DOHH2 (cell line): ENCODE measurements at regions not wholly inside any gene's neighbourhood (a gene's known extent, or its start where the extent isn't known, plus 50 kb on each side); places are given as distances from the start of the nearest gene placed in this dataset.

ENCODE experiments used
- H3F3A ChIP-seq: fragments of 200-600 bp; sonication (generic), shearing (Covaris generic); 2 replicates; pipeline ENCODE4 v1.6.0; 2016; ENCODE audit warnings: antibody characterized with exemption, mild to moderate bottlenecking; ENCODE audit not compliant: control insufficient read depth, insufficient read depth
- H3K27ac ChIP-seq: fragments of 200-600 bp; sonication (generic); 2 replicates; pipeline ENCODE4 v1.5.1; 2014; ENCODE audit warnings: low read depth, mild to moderate bottlenecking, low read length, moderate library complexity
- H3K27me3 ChIP-seq: fragments of 200-600 bp; sonication (generic); 2 replicates; pipeline ENCODE4 v1.6.1; 2014; ENCODE audit warnings: mild to moderate bottlenecking, low read length, mixed read lengths; ENCODE audit not compliant: control insufficient read depth
- H3K36me3 ChIP-seq: fragments of 200-600 bp; sonication (generic); 2 replicates; pipeline ENCODE4 v1.6.1; 2014; ENCODE audit warnings: mild to moderate bottlenecking, low read length, moderate library complexity, mixed read lengths; ENCODE audit not compliant: control insufficient read depth
- H3K4me1 ChIP-seq: fragments of 200-600 bp; sonication (generic); 2 replicates; pipeline ENCODE4 v1.6.1; 2014; ENCODE audit warnings: mild to moderate bottlenecking, low read length, mixed read lengths; ENCODE audit not compliant: control insufficient read depth
- H3K4me2 ChIP-seq: fragments of 200-600 bp; sonication (generic); 2 replicates; pipeline ENCODE4 v1.6.0; 2014; ENCODE audit warnings: mild to moderate bottlenecking, low read length, moderate library complexity
- H3K4me3 ChIP-seq: fragments of 200-600 bp; sonication (generic); 2 replicates; pipeline ENCODE4 v1.5.1; 2014; ENCODE audit warnings: mild to moderate bottlenecking, low read length, mixed read lengths
- H3K79me2 ChIP-seq: fragments of 200-600 bp; sonication (generic); 2 replicates; pipeline ENCODE4 v1.6.1; 2014; ENCODE audit warnings: mild to moderate bottlenecking, low read length, mixed read lengths; ENCODE audit not compliant: control insufficient read depth
- H3K9me2 ChIP-seq: fragments of 200-600 bp; sonication (generic); replicated peaks from 2 replicates; pipeline ENCODE4 v1.6.1; 2014; ENCODE audit warnings: mild to moderate bottlenecking, low read length, mixed read lengths; ENCODE audit not compliant: control insufficient read depth
- H3K9me3 ChIP-seq: fragments of 200-600 bp; sonication (generic); 2 replicates; pipeline ENCODE4 v1.6.1; 2014; ENCODE audit warnings: antibody characterized with exemption, low read length, mixed read lengths; ENCODE audit not compliant: control insufficient read depth, insufficient read depth
- H4K20me1 ChIP-seq: fragments of 200-600 bp; sonication (generic); 2 replicates; pipeline ENCODE4 v1.6.0; 2014; ENCODE audit warnings: low read depth, mild to moderate bottlenecking, antibody characterized with exemption, low read length, moderate library complexity; ENCODE audit not compliant: control insufficient read depth, insufficient read depth
- EZH2phosphoT487 ChIP-seq: fragments of 200-600 bp; sonication (generic); IDR thresholded peaks from 2 replicates; pipeline ENCODE4 v1.6.1; 2017; ENCODE audit warnings: borderline replicate concordance, mild to moderate bottlenecking, antibody characterized with exemption, low read length, moderate library complexity, mixed read lengths
- TF ChIP-seq, protein P1 (sequence below): fragments of 200-600 bp; sonication (generic); IDR thresholded peaks from one replicate; pipeline ENCODE4 v1.5.1; 2014; ENCODE audit warnings: antibody characterized with exemption, mild to moderate bottlenecking, low read depth, low read length; ENCODE audit not compliant: poor library complexity, severe bottlenecking

DNA sequence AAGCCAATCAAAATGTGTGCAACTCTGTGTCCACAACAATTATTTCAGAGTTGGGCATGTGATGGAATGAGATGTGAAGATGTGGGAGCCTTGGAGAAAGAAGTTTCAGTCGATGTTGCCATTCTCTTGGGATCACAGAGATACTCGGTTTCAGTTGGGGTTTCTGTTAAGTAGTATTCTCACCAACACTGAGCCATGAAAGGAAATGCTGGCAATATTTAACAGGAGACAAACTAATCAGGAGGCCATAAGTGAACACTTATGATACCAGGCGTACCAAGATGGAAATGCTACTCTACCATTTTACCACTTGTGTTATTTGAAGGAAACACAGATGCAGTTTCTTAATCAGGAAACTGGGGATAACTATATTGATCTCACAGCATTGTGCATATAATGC lies 53.3 kb upstream of the NUDT7 start:
- no peaks in the 10 kb centered on the region for H3K27me3 ChIP-seq
- H4K20me1 ChIP-seq: no peaks in the 10 kb centered on the region; the same call in 1 of the 2 replicates
- no peak for TF ChIP-seq EZH2phosphoT487
- TF ChIP-seq, protein P1, sequence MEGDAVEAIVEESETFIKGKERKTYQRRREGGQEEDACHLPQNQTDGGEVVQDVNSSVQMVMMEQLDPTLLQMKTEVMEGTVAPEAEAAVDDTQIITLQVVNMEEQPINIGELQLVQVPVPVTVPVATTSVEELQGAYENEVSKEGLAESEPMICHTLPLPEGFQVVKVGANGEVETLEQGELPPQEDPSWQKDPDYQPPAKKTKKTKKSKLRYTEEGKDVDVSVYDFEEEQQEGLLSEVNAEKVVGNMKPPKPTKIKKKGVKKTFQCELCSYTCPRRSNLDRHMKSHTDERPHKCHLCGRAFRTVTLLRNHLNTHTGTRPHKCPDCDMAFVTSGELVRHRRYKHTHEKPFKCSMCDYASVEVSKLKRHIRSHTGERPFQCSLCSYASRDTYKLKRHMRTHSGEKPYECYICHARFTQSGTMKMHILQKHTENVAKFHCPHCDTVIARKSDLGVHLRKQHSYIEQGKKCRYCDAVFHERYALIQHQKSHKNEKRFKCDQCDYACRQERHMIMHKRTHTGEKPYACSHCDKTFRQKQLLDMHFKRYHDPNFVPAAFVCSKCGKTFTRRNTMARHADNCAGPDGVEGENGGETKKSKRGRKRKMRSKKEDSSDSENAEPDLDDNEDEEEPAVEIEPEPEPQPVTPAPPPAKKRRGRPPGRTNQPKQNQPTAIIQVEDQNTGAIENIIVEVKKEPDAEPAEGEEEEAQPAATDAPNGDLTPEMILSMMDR: no peak
- no peak overlapping the region for H3K27ac ChIP-seq
- no peaks in the 10 kb centered on the region for H3K79me2 ChIP-seq
- no peaks in the 10 kb centered on the region for H3K9me3 ChIP-seq
- H3K4me3 ChIP-seq: no peak overlapping the region
- H3K9me2 ChIP-seq: no peaks in the 10 kb centered on the region
- H3F3A ChIP-seq: no peaks in the 10 kb centered on the region
- H3K36me3 ChIP-seq: no peaks in the 10 kb centered on the region
- no peak overlapping the region for H3K4me2 ChIP-seq
- H3K4me1 ChIP-seq: no peaks in the 10 kb centered on the region
